NCI-H1417 treated with DMSO at 0.1 percent for 48 hours (cell line): ENCODE measurements at regions not wholly inside any gene's neighbourhood (a gene's known extent, or its start where the extent isn't known, plus 50 kb on each side); places are given as distances from the start of the nearest gene placed in this dataset.

Experiments
- DNase-seq: peaks from one replicate; lab custom pipeline; 2025; lab: John Stamatoyannopoulos, UW

DNA sequence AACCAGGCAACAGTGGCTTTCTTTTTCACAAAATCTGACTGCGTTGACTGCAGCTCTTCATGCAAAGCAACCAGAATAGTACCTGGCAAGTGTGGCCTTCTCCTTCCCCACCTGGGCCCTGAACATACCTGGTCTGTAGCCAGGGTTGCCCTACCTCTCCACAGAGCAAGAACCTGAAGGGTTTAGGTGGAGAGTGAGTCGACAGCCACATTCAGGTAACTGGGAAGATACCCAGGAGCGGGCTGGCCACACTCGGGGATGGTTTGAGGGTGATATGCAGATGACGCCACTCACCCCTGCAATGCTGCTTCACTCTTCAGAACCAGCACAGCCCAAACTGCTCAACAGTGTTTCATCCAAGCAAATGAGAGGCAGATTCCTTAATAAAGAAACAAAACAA lies 117.3 kb downstream of the TTC32 start:
- no peak for DNase-seq

GRCh38 chr2:19783935-19784334 lies 117.8 kb downstream of the TTC32 start:
- DNase-seq = no peak

- no peak for DNase-seq
Observed at GRCh38 chr2:19776941-19777514, 124.8 kb downstream of the TTC32 start.

DNA sequence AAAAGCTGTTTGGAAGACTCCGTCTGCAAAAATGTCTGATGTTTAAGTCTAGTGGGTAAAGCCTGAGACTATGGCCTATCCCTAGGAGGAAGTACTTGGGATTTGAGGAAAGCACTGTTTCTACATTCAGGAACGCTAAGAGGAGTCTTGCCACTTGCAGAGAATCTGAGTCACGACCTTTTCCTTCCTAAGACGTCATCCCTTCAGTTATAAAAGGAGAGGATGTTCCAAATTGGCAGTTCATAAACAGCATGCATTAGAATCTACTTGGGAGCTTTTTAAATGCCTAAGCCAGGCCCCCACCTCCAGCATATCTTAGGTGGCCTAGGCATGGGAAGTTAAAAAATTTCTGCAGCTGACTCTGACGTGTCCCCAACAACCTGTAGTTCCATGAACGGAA lies 125.9 kb downstream of the TTC32 start:
- no peak for DNase-seq

GRCh38 chr2:19775315-19775714 lies 126.5 kb downstream of the TTC32 start:
- no peak for DNase-seq

DNA sequence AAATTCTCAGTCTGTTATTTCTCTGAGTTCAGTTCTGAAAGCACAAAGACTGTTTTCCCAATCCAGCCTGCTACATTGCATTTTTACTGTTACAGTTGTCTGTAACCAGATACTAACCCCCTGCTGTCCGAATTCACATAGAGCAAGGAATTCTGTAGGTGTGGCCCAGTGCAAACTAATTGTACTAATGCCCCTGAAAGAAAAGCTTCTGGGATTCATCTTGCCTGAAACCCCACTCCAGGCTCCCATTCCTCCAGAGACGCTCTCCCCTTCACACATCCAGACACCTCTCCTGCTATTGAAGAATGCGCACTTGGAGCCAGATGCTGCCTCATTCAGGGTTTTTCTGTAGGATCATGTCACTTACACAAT lies 127.0 kb downstream of the TTC32 start:
- no peak for DNase-seq

- DNase-seq = no peak
Observed at GRCh38 chr2:19772981-19773380, 128.8 kb downstream of the TTC32 start.

DNA sequence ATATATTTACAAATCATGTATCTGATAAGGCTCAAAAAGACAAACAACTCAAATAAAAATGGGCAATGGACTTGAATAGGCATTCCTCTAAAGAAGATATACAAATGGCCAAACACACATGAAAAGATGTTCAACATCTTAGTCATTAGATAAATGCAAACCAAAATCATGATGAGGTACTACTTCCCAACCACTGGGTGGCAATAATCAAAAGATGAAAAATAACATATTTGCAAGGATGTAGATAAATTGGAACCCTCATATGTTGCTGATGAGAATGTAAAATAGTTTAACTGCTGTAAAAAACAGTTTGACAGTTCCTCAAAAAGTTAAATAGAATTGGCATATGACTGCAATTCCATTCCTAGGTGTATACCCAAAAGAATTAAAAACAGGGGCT lies 132.3 kb downstream of the TTC32 start:
- DNase-seq = no peak

- DNase-seq = no peak
Observed at GRCh38 chr2:19767899-19768298, 133.9 kb downstream of the TTC32 start.

GRCh38 chr2:19764998-19765397 lies 136.8 kb downstream of the TTC32 start:
- no peak for DNase-seq

DNA sequence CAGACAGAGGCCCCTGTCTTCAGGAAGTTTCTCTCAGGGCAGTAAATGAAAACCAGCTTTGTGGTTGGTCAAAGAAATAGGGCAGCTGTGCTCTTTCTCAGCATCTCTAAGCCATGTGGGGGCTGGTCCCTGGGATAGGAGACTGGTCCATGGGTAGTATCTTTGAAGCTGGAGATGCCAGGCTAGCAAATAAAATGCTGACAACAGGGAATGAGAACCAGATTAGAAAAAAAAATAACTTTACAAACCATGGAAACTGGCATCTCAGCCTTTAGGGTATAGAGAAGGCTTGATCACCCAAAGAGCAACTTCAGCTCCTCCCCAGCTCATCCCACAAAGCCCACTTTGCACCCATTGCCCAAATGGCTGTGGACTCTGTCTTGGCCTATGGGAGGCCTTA lies 138.1 kb downstream of the TTC32 start:
- no peak for DNase-seq

DNA sequence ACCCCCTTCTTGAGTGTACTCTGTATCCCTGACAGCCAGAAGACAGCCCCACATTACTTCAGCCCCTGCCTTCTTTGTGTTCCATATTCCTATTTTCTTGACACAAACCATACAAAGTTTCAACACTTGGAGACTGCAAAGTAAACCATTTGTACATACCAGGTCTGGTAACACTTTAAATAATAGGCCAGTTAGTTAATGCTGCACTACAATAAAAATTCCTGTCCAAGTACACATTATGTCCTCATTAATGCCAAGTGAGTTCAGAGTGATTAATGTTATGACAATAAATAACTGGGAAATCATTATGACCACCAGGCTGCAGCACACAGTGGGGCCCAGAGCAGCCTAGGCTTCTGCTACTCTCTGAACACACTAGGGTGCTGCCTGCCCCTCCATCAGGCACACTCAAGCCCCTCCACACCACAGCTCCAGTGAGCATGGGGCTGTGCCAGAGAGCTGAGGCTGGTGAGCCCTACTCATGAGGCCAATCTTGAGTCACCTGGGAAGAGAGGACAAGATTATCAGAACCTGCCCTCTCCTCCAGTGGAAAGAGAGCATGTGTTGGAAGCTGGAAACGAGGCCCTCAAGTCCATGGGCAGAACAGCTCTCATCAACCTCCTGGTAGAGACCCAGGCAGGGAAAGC lies 138.7 kb downstream of the TTC32 start:
- DNase-seq = no peak

- no peak for DNase-seq
Observed at GRCh38 chr2:19762142-19762541, 139.6 kb downstream of the TTC32 start.

DNA sequence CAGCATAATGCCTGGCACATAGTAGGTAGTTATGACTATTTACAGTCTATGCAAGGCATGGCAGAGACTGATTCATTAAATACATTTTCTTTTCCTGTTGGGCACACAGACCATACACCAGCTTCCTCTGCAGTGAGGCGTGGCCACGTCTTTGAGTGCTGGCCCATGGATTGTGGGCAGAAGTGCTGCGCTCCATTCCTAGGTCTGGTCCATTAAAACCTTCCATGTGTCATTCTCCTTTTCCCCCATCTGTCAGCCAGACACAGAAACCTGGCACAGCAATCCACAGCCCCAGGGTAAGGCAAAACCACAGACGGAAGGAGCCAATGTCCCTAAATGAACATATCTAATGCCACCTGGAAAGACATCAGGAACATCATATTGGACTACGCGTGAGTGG lies 141.9 kb downstream of the TTC32 start:
- DNase-seq = no peak

- no peak for DNase-seq
Observed at GRCh38 chr2:19758658-19759057, 143.1 kb downstream of the TTC32 start.

DNA sequence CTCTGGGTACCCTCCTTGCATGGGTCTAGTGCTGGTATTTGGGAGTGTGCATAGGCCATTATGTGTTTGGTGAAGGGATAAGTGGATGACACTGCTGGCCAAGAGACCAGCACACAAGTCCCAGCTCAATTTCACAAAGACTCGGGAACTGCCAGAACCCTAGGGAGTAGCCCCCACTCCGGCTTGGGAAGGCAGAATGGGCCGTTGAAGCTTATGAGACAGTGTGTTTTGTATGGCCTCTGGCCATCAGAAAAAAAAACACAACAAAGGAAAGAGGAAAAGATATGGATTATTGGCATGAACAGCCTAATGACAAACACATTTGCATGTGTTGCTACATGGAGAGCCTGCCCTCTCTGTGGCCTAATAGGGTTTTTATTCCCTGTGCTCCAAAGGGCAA lies 144.2 kb downstream of the TTC32 start:
- no peak for DNase-seq

DNA sequence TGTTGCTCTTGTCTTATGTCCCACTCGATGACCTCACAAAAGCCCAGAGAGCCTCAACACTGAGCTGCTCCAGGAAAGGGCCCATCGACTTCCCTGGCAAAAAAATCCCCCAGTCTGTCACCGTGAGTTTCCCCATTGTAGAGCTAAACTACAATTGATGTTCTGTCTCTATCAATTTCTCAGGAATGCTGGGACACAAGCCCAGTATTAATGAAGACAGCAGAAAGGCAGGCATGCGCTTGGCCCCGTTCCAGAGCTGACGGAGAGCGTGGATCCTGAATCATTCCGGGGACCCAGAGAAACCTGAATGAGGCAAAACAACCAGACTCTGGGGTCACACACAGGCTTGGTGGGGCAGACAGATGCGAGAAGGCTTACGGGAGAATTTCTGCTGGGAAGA lies 146.9 kb downstream of the TTC32 start:
- DNase-seq = no peak

- no peak for DNase-seq
Observed at GRCh38 chr2:19753818-19754217, 148.0 kb downstream of the TTC32 start.

GRCh38 chr2:19753314-19753713 lies 148.5 kb downstream of the TTC32 start:
- no peak for DNase-seq

DNA sequence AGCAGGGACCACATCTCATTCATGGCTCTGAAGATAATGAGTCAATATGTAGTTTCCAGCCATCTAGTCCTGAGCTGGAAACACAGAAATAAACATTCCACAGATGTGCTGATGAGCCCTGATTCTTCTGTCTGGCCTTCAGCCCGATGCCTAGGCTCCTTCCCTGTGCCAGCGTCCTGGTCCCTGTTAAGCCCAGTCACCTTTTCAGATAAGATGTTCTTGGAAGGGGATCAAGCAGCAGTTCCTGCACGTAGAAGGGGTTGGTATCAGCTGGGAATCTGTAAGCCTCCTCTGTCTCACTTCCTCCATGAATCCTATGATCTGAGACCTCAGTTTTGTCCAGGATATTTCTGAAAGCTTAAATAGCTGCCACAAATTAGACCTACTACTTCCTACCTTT lies 149.3 kb downstream of the TTC32 start:
- DNase-seq = no peak

DNA sequence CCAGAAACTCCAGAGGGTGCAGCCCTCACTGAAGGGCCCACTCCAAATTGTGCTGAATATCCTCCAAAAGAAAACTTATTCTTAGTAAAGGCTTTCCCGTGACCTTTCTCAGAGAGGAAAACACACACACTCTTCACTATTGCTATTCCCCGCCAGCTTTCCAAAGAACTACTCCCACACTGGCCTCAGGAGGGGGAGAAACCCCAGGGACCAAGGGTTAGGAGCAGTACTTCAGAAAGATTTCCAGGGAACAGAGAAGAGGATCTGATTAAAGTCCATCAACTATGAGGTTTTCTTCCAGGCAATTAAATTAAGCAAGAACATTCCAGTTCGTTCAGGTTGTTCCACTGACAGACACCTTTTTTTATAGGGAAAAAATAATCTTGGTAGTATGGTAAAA lies 150.2 kb downstream of the TTC32 start:
- no peak for DNase-seq

- no peak for DNase-seq
Observed at GRCh38 chr2:19750136-19750535, 151.6 kb downstream of the TTC32 start.

DNA sequence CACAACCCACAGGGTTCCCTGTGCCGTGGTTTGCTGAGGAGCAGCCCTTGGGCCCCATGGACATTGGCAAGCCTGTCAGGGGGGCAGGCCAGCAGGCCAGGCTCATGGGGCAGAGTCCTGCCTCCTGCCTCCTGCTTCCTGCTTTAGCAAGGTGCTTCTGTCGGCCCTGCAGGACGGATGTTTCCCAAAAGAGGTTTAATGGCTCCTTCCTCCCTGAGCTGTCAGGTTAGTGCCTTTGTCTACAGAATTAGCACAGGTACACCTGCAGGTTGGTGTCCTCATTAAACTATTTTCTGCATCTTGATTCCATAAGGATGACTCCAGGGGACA lies 152.3 kb downstream of the TTC32 start:
- DNase-seq = no peak

DNA sequence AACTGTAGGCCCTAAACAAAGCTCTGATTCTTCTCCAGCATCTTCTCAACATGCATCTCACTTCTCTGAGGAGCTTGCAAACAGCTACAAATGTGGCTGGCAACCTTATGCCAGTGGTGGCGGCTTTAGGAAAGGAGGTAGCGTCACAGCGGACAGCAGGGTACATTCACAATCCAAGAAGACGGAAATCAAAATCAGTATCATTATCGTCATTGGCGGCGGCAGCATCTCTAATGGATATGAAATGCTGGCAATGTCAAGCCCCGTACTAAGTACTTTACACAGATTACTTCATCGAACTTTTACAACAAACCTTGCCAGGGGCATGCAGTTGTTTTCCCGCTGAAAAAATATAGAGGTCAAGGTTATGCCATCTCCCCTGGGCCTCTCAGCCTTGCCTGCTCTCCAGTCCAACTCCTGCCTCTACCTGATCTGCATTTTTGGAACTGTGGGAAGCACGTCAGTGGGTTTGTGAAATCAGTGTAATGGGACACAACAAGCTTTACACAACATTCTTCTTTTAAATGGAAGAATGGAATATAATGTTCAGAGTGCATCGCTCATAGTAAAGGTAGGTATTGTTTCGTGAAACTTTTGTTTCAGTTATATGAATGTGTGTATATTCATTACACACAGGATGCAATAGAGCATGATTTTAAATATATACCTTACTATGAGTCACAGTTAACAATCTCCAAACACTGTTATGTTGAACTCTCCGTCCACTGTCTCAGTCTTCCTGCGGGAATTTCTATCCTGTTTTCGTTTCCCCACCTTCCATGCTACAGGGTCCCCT lies 152.9 kb downstream of the TTC32 start:
- DNase-seq = no peak
